Heart right ventricle (tissue), 16 donors: ENCODE measurements at regions not wholly inside any gene's neighbourhood (a gene's known extent, or its start where the extent isn't known, plus 50 kb on each side); places are given as distances from the start of the nearest gene placed in this dataset.

Experiments used
- ATAC-seq, 8 donors: fragments of 200-7000 bp; cut with Tn5 transposase; one replicate each; pipeline ENCODE4 v1.9.1; 2020; ENCODE audit warnings: mild to moderate bottlenecking in 8 of 8, moderate library complexity in 8 of 8, moderate number of reproducible peaks in 1 of 8
- DNase-seq, 2 donors: peaks; one replicate each; pipeline ENCODE4 v3.0.0-alpha.2; 2020
- H3K27ac ChIP-seq, 10 donors: fragments of 200-600 bp; sonication (generic) in 2 of 10; one replicate each; pipeline versions ENCODE4 v1.5.0 to v1.8.0; 2020 to 2022; ENCODE audit warnings: mild to moderate bottlenecking in 3 of 10
- H3K27me3 ChIP-seq, 7 donors: fragments of 200-600 bp; one replicate each; pipeline ENCODE4 v1.8.0; 2021 to 2022; ENCODE audit warnings: mild to moderate bottlenecking in 2 of 7
- H3K36me3 ChIP-seq, 9 donors: fragments of 200-600 bp; sonication (generic) in 1 of 9; one replicate each; pipeline versions ENCODE4 v1.5.0 to v1.8.0; 2020 to 2022; ENCODE audit warnings: mild to moderate bottlenecking in 2 of 9
- H3K4me1 ChIP-seq, 9 donors: fragments of 200-600 bp; sonication (generic) in 1 of 9; one replicate each; pipeline versions ENCODE4 v1.5.0 to v1.8.0; 2020 to 2022; ENCODE audit warnings: mild to moderate bottlenecking in 4 of 9
- H3K4me3 ChIP-seq, 10 donors: fragments of 200-600 bp; sonication (generic) in 2 of 10; one replicate each; pipeline versions ENCODE4 v1.5.0 to v1.8.0; 2020 to 2022; ENCODE audit warnings: mild to moderate bottlenecking in 7 of 10, moderate library complexity in 2 of 10
- H3K9me3 ChIP-seq, 11 donors: fragments of 200-600 bp in 10 of 11; sonication (generic) in 2 of 11; one replicate each; pipeline versions ENCODE4 v1.5.0 to v1.8.0; 2013 to 2022; ENCODE audit warnings: mild to moderate bottlenecking in 2 of 11, control low read depth in 1 of 11, moderate library complexity in 1 of 11
- whole genome bisulfite sequencing, 2 donors: extraction: QIAGEN DNeasy Blood & Tissue Kit; methylation state at CpG; one replicate each; pipeline ENCODE4 v1.1.7; 2013; ENCODE audit warnings: inconsistent platforms in 1 of 2; 5-methylcytosine and 5-hydroxymethylcytosine counted together
- intact Hi-C, 10 donors: fragments of 100-400 bp; cut with DNase I; formaldehyde crosslinking; loops; one replicate each; pipeline versions ENCODE4 v1.11.1 to v1.14.2; 2022
- TF ChIP-seq, protein P1 (sequence below), 9 donors: fragments of 200-600 bp; sonication (generic) in 2 of 9; IDR thresholded peaks; one replicate each; pipeline versions ENCODE4 v1.5.0 to v1.8.0; 2021 to 2022; ENCODE audit warnings: antibody characterized with exemption in 9 of 9, mild to moderate bottlenecking in 5 of 9, moderate library complexity in 1 of 9
- donor health status: Arrhythmogenic right ventricular cardiomyopathy.
- donor health status: ischemic (EF 13 %, LVEDD 7.1; RV severe dilation, severe dysfunction).
- donor health status: healthy with polysubstance abuse.
- donor health status: DM: no; HTN: yes; CAD: no.
- donor health status: DM: no; HTN: no; CAD: no.
- donor health status: ischemic (EF 25% LVEDD 6.9; RV normal size, moderate dysfunction).
- donor health status: ischemic (EF 25% LVEDD 5.7; RV mildly dilated, moderate dysfunction).
- donor health status: healthy.
- donor health status: DM: yes; HTN: yes; CAD: no.
- donor health status: Ischemic cardiomyopathy.
- donor health status: ischemic (EF 35%, LVEDD 5.7; RV mildly dilated, moderate dysfunction).
- donor health status: nonischemic (EF 11% LVEDD 7.7; RV severe dilation, severe dysfunction).
- donor health status: DM: yes; HTN: yes; CAD: no.
- donor health status: PGD.
- donor health status: ischemic (EF 29% LVEDD 5.4; RV normal size, mild dysfunction).
- donor health status: nonischemic (EF 23%, LVEDD 6.1; RV moderate dilation, normal function).

DNA sequence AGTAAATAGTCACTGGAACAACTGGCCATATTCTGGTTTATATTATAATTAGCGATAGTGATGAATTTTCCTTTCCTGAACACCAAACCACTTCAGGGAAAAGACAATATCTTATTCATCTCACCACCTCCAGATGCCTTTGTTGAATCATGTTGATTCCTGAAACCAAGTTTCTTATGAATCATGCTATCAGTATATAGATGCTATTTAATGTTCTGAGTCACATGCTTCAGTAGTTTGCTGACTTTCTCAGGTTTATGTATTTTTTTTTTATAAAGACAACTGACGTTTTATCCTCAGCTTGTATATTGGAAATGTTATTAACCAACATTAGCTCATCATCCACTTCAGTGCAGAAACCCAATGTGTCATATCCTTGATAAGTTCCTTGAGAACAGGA is 710.2 kb upstream of the POU3F2 start:
- no peak overlapping the region for H3K4me3 ChIP-seq
- ATAC-seq (no peak), DNase-seq (no peak)
- 71 to 90% methylated on average over 2 of the region's 2 CpGs for WGBS, 2 donors
- no peaks in the 10 kb centered on the region for H3K27me3 ChIP-seq
- intact Hi-C loops = no loop called here
- no peak overlapping the region for H3K27ac ChIP-seq
- TF ChIP-seq, protein P1, sequence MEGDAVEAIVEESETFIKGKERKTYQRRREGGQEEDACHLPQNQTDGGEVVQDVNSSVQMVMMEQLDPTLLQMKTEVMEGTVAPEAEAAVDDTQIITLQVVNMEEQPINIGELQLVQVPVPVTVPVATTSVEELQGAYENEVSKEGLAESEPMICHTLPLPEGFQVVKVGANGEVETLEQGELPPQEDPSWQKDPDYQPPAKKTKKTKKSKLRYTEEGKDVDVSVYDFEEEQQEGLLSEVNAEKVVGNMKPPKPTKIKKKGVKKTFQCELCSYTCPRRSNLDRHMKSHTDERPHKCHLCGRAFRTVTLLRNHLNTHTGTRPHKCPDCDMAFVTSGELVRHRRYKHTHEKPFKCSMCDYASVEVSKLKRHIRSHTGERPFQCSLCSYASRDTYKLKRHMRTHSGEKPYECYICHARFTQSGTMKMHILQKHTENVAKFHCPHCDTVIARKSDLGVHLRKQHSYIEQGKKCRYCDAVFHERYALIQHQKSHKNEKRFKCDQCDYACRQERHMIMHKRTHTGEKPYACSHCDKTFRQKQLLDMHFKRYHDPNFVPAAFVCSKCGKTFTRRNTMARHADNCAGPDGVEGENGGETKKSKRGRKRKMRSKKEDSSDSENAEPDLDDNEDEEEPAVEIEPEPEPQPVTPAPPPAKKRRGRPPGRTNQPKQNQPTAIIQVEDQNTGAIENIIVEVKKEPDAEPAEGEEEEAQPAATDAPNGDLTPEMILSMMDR (IDR thresholded peaks at IDR 0.05) = no peak
- H3K36me3 ChIP-seq = no peaks in the 10 kb centered on the region
- H3K9me3 ChIP-seq = no peaks in the 10 kb centered on the region
- no peaks in the 10 kb centered on the region for H3K4me1 ChIP-seq

DNA sequence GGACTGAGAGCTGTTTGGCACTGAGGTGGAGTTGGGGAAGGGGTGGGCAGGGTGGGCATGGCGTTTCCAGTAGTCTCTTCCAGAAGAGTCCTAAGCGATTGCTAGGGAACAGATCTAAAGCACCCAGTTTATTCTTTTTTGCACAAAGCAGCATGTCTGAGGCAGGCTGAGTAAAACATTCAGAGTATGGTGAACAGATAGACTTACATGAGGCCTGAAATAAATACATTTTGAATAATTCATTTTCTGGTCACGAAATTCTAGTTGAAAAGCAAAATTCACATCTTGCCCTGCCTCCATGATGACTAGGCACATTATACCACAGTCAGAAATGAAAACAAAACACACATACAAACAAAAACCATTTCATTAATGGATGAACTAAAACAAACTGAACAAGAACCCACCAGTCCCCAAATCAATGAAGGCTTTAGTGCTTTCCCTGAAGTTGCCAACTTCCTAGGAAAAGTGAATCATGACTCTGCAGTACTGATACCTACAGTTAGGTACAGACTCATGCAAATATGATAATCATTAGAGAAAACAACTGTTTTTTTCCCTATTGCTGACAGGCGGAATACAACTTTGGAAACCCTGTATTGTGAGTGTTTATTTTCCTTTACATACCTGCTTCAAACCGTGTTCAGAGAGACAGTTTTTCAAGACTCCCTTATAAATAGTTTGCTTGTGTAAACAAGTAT is 702.9 kb upstream of the POU3F2 start:
- TF ChIP-seq, protein P1 (IDR thresholded peaks at IDR 0.05) = no peak
- H3K9me3 ChIP-seq = no peaks in the 10 kb centered on the region
- no peaks in the 10 kb centered on the region for H3K36me3 ChIP-seq
- no peak overlapping the region for H3K27ac ChIP-seq
- H3K4me3 ChIP-seq = no peak overlapping the region
- ATAC-seq (no peak), DNase-seq (no peak)
- 63 to 69% methylated on average over 5 of the region's 5 CpGs for WGBS, 2 donors
- no peaks in the 10 kb centered on the region for H3K4me1 ChIP-seq
- intact Hi-C loops = no loop called here
- no peaks in the 10 kb centered on the region for H3K27me3 ChIP-seq

DNA sequence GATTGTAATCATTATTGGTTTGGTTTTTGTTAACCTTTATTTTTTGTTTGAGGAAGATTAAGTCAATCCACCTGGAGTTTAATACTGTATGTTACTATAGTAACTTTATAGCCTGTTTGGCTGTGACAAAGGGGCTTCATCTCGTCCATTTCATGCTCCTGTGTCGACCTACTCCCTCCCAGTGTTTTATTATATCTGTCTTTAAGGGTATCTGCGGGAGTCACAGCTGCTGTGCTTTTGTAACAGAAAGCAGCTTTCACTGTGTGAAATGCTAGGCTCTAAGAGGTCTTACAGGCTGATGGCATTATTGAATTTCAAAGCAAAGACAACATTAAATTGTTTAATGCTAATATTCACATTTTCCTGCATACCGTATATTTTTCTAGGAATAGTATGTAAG is 698.0 kb upstream of the POU3F2 start:
- DNase-seq (no peak), ATAC-seq (no peak)
- 11 to 14% methylated on average over 4 of the region's 4 CpGs for WGBS, 2 donors
- no peak overlapping the region for H3K27ac ChIP-seq
- H3K36me3 ChIP-seq = no peaks in the 10 kb centered on the region
- H3K4me1 ChIP-seq = no peaks in the 10 kb centered on the region
- H3K27me3 ChIP-seq = no peaks in the 10 kb centered on the region
- intact Hi-C loops = no loop called here
- H3K9me3 ChIP-seq = no peaks in the 10 kb centered on the region
- TF ChIP-seq, protein P1 (IDR thresholded peaks at IDR 0.05) = no peak
- no peak overlapping the region for H3K4me3 ChIP-seq

DNA sequence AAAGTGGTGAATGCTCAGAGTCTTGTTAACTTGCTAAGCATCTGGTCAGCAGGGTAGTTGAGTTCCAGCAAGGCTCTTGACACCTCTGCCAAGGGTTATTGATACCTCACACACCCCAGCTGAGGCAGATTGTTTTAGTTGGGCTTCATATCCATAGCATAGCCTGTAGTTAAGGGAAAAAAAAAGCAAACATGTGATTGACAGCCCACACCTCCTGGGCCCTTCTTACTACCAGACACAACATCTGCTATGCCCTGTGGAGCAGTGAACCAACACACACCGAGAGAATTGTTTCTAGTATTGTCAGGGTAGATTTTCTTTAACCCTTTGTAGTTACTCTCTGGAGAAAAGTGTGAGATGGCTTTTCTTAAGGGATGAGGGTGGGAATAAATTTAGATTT is 697.0 kb upstream of the POU3F2 start:
- 0 to 1% methylated on average over 1 of the region's 1 CpG for WGBS, 2 donors
- no peak for ATAC-seq
- TF ChIP-seq, protein P1 (IDR thresholded peaks at IDR 0.05) = no peak
- Histone ChIP-seq H3K4me3 (no peak overlapping the region), H3K4me1 (no peaks in the 10 kb centered on the region), H3K27ac (no peak overlapping the region), H3K9me3 (peaks cover 0 to 9% (median 0%) of the 10 kb centered on the region in 11 donors), H3K36me3 (no peaks in the 10 kb centered on the region), H3K27me3 (no peaks in the 10 kb centered on the region)
- no peak for DNase-seq
- intact Hi-C loops = no loop called here
